ENCODE measurements at regions not wholly inside any gene's neighbourhood (a gene's known extent, or its start where the extent isn't known, plus 50 kb on each side); places are given as distances from the start of the nearest gene placed in this dataset.

DNA sequence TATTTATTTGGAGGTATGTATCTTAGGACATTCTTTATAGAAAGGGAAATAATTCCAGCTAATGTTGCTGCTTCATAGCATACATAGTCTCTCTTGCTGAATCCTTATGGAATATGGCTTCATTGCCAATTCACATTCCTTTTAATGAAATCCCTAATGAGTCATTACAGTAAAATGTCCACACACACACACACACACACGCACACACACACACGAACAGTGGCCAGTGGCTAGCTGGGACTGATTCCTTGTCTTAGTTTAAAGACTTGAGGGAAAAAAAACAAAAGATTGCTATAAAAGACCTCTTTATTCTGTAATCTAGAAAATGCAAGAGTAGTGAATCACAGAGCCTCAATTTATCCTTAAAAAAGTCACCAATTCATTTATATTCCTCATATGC lies 301.6 kb downstream of the SLITRK6 start:
- TF ChIP-seq GATA2 (IDR thresholded peaks at IDR 0.05; ENCODE audit: low read depth, low read length) (no peak), GATA3 (IDR thresholded peaks at IDR 0.05; ENCODE audit: low read depth, low read length) (no peak)
